DND-41 (cell line): ENCODE measurements at regions not wholly inside any gene's neighbourhood (a gene's known extent, or its start where the extent isn't known, plus 50 kb on each side); places are given as distances from the start of the nearest gene placed in this dataset.

ENCODE experiments used
- ATAC-seq: fragments of 200-7000 bp; cut with Tn5 transposase; 3 replicates; pipeline ENCODE4 v1.9.1; 2021; ENCODE audit warnings: low read depth; ENCODE audit not compliant: insufficient read depth
- DNase-seq: peaks from one replicate; pipeline ENCODE4 v3.0.0-alpha.2; 2020
- H2AFZ ChIP-seq: 2 replicates; pipeline ENCODE4 v1.6.0; 2012; ENCODE audit warnings: low read depth, low read length
- H3K27ac ChIP-seq: 2 replicates; pipeline ENCODE4 v1.5.1; 2012; ENCODE audit warnings: low read length, inconsistent platforms
- H3K27me3 ChIP-seq: fragments of 200-600 bp; sonication (generic); 2 replicates; pipeline ENCODE4 v1.6.0; 2012; ENCODE audit warnings: low read length, mild to moderate bottlenecking, inconsistent platforms; ENCODE audit not compliant: insufficient read depth, poor library complexity
- H3K36me3 ChIP-seq: 2 replicates; pipeline ENCODE4 v1.5.1; 2012; ENCODE audit warnings: low read length, inconsistent platforms; ENCODE audit not compliant: insufficient read depth
- H3K4me1 ChIP-seq: 2 replicates; pipeline ENCODE4 v1.5.1; 2012; ENCODE audit warnings: mild to moderate bottlenecking, low read length; ENCODE audit not compliant: insufficient read depth
- H3K4me2 ChIP-seq: 2 replicates; pipeline ENCODE4 v1.6.0; 2012; ENCODE audit warnings: mild to moderate bottlenecking, moderate library complexity, low read length, inconsistent platforms; ENCODE audit not compliant: insufficient read depth
- H3K4me3 ChIP-seq, 2 experiments: fragments of 200-600 bp in 1 of 2; shearing (Covaris generic) in 1 of 2; 2 replicates each; pipeline ENCODE4 v1.5.1; 2012 to 2016; ENCODE audit warnings: inconsistent platforms in 2 of 2, low read length in 2 of 2, mild to moderate bottlenecking in 2 of 2, low read depth in 1 of 2, moderate library complexity in 1 of 2
- H3K79me2 ChIP-seq: 2 replicates; pipeline ENCODE4 v1.6.0; 2012; ENCODE audit warnings: low read length, inconsistent platforms; ENCODE audit not compliant: insufficient read depth
- H3K9ac ChIP-seq: 2 replicates; pipeline ENCODE4 v1.6.0; 2012; ENCODE audit warnings: low read depth, mild to moderate bottlenecking, inconsistent platforms, low read length, moderate library complexity
- H3K9me3 ChIP-seq: 2 replicates; pipeline ENCODE4 v1.5.1; 2012; ENCODE audit warnings: low read length, moderate library complexity, mild to moderate bottlenecking, inconsistent platforms; ENCODE audit not compliant: insufficient read depth, severe bottlenecking
- H4K20me1 ChIP-seq: 2 replicates; pipeline ENCODE4 v1.6.0; 2012; ENCODE audit warnings: low read length; ENCODE audit not compliant: insufficient read depth
- EZH2 ChIP-seq: IDR thresholded peaks from 3 replicates; pipeline ENCODE4 v1.6.1; 2012; ENCODE audit warnings: borderline replicate concordance, low read depth, mild to moderate bottlenecking, moderate library complexity, low read length, inconsistent platforms; ENCODE audit not compliant: severe bottlenecking
- TF ChIP-seq, protein P1 (sequence below): IDR thresholded peaks from 2 replicates; pipeline ENCODE4 v1.5.1; 2012; ENCODE audit warnings: borderline replicate concordance, low read length, moderate library complexity, mild to moderate bottlenecking; ENCODE audit not compliant: poor library complexity, severe bottlenecking; ENCODE audit errors: extremely low read depth

- Histone ChIP-seq H3K27me3 (no peaks in the 10 kb centered on the region), H3K9ac (no peak overlapping the region), H4K20me1 (no peaks in the 10 kb centered on the region), H3K4me2 (no peak overlapping the region), H3K79me2 (no peaks in the 10 kb centered on the region), H3K36me3 (no peaks in the 10 kb centered on the region), H3K4me1 (no peaks in the 10 kb centered on the region), H3K27ac (no peak overlapping the region), H3K4me3 (no peak overlapping the region), H3K9me3 (no peaks in the 10 kb centered on the region), H2AFZ (no peak overlapping the region)
- ATAC-seq: no peak
- no peak for DNase-seq
- no peak for TF ChIP-seq EZH2
- TF ChIP-seq, protein P1, sequence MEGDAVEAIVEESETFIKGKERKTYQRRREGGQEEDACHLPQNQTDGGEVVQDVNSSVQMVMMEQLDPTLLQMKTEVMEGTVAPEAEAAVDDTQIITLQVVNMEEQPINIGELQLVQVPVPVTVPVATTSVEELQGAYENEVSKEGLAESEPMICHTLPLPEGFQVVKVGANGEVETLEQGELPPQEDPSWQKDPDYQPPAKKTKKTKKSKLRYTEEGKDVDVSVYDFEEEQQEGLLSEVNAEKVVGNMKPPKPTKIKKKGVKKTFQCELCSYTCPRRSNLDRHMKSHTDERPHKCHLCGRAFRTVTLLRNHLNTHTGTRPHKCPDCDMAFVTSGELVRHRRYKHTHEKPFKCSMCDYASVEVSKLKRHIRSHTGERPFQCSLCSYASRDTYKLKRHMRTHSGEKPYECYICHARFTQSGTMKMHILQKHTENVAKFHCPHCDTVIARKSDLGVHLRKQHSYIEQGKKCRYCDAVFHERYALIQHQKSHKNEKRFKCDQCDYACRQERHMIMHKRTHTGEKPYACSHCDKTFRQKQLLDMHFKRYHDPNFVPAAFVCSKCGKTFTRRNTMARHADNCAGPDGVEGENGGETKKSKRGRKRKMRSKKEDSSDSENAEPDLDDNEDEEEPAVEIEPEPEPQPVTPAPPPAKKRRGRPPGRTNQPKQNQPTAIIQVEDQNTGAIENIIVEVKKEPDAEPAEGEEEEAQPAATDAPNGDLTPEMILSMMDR: no peak
Observed at GRCh38 chr2:128821010-128821409, 502.3 kb upstream of the HS6ST1 start.

DNA sequence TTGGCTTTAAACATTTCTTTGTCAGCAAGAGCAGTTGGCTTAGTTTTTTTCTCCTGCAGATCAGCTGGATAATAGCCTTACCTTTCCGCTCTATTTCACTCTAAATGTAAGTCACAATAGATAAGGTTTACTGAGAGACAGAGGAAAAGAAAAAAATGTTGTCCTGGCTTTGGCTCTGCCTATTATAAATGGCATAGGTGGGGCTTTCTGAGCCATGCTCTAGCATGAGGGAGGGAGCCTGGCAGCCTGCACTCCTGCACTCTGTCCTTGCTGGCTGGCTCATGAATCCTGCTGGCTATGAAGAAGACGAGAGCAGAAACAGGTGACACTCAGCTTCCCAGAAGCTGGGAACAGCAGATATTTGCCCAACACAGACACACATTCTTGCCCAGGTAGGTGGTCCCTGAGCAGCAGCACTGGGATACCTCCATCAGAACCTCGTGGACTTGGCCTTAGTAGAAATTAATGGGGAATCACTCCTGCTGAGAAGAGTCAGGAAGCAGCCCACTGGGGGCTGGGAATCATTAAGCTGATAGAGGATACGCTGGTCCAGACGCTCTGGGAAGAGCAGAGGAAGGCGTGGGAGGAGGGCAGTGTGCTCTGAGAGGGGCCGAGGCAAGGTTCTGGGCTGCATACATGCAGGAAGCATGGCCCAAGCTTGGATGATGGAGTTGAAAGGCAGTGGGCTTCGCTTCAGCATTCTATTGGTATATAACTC, 514.4 kb upstream of the HS6ST1 start:
- no peak overlapping the region for H3K4me3 ChIP-seq
- H3K9ac ChIP-seq: no peak overlapping the region
- no peaks in the 10 kb centered on the region for H3K4me1 ChIP-seq
- no peak overlapping the region for H2AFZ ChIP-seq
- no peak overlapping the region for H3K27ac ChIP-seq
- no peaks in the 10 kb centered on the region for H3K36me3 ChIP-seq
- H3K79me2 ChIP-seq: no peaks in the 10 kb centered on the region
- H3K27me3 ChIP-seq: peaks cover 11% of the 10 kb centered on the region
- no peak for TF ChIP-seq EZH2
- TF ChIP-seq, protein P1: no peak
- ATAC-seq (no peak), DNase-seq (no peak)
- H4K20me1 ChIP-seq: no peaks in the 10 kb centered on the region
- H3K9me3 ChIP-seq: no peaks in the 10 kb centered on the region
- no peak overlapping the region for H3K4me2 ChIP-seq

DNA sequence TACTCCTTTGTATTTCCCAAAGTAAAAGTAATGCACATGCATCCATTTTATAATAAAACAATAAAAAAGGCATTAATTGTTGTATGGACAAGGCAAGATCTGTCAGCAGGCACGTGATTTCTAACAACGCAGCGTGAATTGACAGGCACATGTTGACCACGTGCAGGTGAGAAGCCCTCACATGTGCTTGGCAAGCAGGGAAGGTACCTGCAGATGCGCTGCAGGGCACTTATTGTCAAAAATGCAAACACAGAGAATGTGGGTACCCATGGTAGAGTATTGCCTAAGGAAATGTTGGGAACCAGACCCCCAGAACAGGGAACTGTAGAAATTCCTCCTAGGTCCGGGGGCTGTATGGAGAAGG, 515.0 kb upstream of the HS6ST1 start:
- no peaks in the 10 kb centered on the region for H4K20me1 ChIP-seq
- no peaks in the 10 kb centered on the region for H3K36me3 ChIP-seq
- no peaks in the 10 kb centered on the region for H3K79me2 ChIP-seq
- no peaks in the 10 kb centered on the region for H3K9me3 ChIP-seq
- no peak for DNase-seq
- H3K27ac ChIP-seq: no peak overlapping the region
- ATAC-seq: no peak
- TF ChIP-seq EZH2: no peak
- TF ChIP-seq, protein P1: no peak
- H3K4me1 ChIP-seq: no peaks in the 10 kb centered on the region
- H3K4me2 ChIP-seq: no peak overlapping the region
- no peak overlapping the region for H3K4me3 ChIP-seq
- no peak overlapping the region for H2AFZ ChIP-seq
- H3K27me3 ChIP-seq: peaks cover 13% of the 10 kb centered on the region
- no peak overlapping the region for H3K9ac ChIP-seq
